PFSK-1 (cell line): ENCODE measurements at regions not wholly inside any gene's neighbourhood (a gene's known extent, or its start where the extent isn't known, plus 50 kb on each side); places are given as distances from the start of the nearest gene placed in this dataset.

Source experiments
- FOXP2 ChIP-seq: optimal IDR thresholded peaks from 2 replicates; pipeline ENCODE3; 2011; ENCODE audit warnings: borderline replicate concordance, control low read depth, inconsistent platforms; ENCODE audit not compliant: insufficient read depth; ENCODE audit errors: extremely low read length, extremely low read depth
- POLR2AphosphoS5 ChIP-seq: IDR thresholded peaks from 2 replicates; pipeline ENCODE4 v1.6.1; 2012; ENCODE audit warnings: low read depth, mild to moderate bottlenecking, control low read depth, low read length, moderate library complexity
- REST ChIP-seq, 2 experiments: IDR thresholded peaks; 2 replicates each; pipeline versions ENCODE4 v1.6.1 to v1.8.0; 2011 to 2012; ENCODE audit warnings: low read depth in 2 of 2, low read length in 2 of 2, control low read depth in 1 of 2, inconsistent platforms in 1 of 2, mild to moderate bottlenecking in 1 of 2, moderate library complexity in 1 of 2; ENCODE audit not compliant: insufficient read depth in 1 of 2
- TAF1 ChIP-seq: IDR thresholded peaks from 2 replicates; pipeline ENCODE4 v1.6.1; 2012; ENCODE audit warnings: low read length, control low read depth, borderline replicate concordance; ENCODE audit not compliant: insufficient read depth

GRCh38 chr2:195542067-195542466, 115.0 kb upstream of the SLC39A10 start:
- TF ChIP-seq REST (IDR thresholded peaks at IDR 0.05; ENCODE audit: insufficient read depth in 1 of 2, low read depth in 2 of 2, low read length in 2 of 2) = no peak
- no peak for TF ChIP-seq TAF1
- no peak for TF ChIP-seq POLR2AphosphoS5
- no peak for TF ChIP-seq FOXP2
